ENCODE measurements at regions not wholly inside any gene's neighbourhood (a gene's known extent, or its start where the extent isn't known, plus 50 kb on each side); places are given as distances from the start of the nearest gene placed in this dataset.
"Not testable (repeated sequence)": the region's sequence is repeated elsewhere in the genome, so short reads cannot be mapped to it uniquely, and the experiment has no call there.

DNA sequence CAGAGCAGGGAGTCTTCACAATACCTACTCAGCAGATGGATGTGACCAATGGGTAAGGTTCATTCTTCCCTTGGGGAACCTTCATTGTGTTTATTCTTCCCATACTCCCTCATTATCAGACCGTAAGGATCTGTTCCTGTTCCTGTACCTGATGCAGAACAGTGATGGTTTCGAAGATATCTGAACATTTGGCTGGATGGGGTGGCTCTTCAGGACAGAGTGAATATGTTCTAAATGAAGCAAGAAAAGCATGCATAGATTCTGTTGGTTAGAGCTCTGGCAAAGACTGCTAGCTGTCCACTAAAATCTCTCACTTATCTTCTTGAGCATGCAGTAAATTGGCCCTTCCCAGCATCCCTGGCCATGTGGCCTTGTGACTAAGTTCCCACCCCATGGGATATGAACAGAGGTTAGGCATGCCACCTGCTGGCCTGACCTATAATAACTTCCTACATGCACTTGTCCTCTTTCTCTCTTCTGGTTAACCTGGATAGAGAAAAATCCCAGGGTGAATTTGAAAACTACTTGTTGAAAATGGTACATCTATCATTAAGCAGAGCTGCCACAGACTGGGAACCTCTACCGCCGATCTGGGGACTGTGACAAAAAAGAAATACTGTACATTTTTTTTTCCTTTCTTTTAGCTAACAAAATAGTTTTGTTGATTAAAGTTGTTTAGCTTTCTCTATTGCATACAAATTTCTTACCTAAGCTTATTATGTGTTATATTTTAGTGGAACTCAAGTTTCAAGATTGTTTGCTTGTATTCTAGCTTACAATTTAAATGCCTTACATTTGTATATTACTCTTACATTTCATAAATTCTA lies 60.0 kb upstream of the BANK1 start:
- DNase-seq (ENCODE audit: low spot score): peak; percentile 42

GRCh38 chr4:101727238-101727637 lies 63.3 kb upstream of the BANK1 start:
- DNase-seq (ENCODE audit: low spot score): no peak

DNA sequence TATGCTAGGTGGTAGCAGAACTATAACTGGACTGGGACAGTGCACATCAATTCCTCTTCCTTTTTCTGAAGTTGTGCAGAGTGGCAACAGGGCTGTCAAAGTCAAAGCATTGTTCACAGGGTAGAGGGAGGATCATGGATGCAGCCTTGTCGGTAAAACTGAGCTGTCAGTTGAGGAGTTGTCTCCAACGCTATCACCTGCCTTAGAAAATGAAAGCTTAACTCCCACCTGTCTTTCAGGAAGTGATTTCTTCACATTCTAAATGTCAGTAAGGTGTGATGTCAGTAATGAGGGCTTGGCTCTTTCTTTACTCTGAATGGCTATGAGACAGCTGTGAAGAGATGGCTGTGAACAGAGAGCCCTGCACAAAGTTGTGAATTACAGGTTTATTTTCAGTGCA lies 66.4 kb upstream of the BANK1 start:
- DNase-seq (ENCODE audit: low spot score): no peak

- no peak for DNase-seq (ENCODE audit: low spot score)
Observed at GRCh38 chr4:101718810-101719209, 71.7 kb upstream of the BANK1 start.

- DNase-seq (ENCODE audit: low spot score): no peak
Observed at GRCh38 chr4:101711590-101712260, 78.8 kb upstream of the BANK1 start.

- DNase-seq (ENCODE audit: low spot score): no peak
Observed at GRCh38 chr4:101710806-101711205, 79.7 kb upstream of the BANK1 start.

DNA sequence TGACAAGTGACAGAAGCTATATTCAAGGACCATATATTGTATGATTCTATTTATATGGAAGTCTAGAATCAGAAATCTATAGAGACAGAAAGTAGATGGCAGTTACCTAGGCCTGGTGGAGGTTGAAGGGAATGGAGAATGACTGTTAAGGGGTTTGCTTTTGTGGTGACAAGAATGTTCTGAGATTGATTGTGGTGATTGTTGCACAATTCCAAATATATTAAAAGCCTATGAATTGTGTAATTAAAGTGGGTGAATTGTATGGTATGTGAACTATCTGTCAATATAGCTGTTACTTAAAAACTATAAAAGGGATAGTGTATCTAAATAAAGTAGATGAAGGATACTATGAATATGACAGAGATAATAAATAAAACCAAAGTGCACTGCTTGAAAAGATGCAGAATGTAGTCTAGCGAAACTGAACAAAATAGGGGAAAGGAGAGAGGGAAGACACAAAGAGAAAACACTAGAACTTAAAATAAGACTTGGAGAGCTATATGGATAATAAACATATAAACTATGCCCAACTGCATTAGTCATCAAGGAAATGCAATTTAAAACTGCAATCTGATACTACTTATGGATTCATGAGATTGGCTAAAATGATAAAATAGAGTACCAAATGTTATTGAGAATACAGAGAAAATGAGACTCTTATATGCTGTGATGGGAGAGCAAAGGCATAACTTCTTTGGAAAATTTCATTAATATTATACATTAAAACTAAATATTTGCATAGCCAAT lies 82.1 kb upstream of the BANK1 start:
- no peak for DNase-seq (ENCODE audit: low spot score)

GRCh38 chr4:101707596-101707995 lies 82.9 kb upstream of the BANK1 start:
- no peak for DNase-seq (ENCODE audit: low spot score)

DNA sequence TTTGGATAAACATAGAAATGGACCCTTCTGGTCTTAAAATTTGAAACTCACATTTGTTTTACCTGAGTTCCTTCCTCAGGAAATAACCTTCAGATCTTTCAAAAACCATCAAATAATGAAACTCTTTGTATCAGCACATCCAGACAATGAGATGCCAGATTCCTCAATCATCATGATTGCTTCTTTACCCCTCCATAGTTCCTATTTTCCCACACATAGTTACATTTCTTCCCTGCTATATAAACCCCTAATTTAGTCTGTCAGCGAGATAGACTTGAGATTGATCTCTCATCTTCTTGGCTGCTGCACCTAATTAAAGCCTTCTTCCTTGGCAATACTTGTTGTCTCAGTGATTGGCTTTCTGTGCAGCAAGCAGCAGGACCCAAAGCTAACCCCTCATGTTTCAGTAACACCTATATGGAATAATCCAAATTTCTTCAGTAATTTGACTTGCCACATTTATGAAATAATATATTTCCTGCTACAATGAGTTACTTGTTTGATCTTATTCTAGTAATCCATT lies 83.9 kb upstream of the BANK1 start:
- DNase-seq (ENCODE audit: low spot score): no peak

DNA sequence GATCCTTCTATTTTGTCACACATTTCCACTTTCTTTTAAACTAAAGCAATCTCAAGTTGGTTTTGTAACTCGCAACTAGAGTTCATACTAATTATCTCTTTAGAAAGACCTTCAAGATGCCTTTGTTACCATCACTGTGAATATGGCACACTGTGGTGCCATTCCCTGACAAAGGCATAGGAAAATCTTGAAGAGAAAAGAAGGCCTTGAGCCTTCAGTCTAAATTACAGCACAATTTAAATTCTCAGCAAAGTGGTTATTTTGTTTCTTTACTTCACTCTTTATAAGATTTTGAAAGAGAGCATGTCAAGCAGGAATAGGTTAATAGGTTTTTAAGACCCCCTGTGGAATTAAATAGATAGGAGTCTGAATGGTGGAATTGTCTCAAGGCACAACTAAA lies 89.0 kb upstream of the BANK1 start:
- DNase-seq (ENCODE audit: low spot score): peak; percentile 7

DNA sequence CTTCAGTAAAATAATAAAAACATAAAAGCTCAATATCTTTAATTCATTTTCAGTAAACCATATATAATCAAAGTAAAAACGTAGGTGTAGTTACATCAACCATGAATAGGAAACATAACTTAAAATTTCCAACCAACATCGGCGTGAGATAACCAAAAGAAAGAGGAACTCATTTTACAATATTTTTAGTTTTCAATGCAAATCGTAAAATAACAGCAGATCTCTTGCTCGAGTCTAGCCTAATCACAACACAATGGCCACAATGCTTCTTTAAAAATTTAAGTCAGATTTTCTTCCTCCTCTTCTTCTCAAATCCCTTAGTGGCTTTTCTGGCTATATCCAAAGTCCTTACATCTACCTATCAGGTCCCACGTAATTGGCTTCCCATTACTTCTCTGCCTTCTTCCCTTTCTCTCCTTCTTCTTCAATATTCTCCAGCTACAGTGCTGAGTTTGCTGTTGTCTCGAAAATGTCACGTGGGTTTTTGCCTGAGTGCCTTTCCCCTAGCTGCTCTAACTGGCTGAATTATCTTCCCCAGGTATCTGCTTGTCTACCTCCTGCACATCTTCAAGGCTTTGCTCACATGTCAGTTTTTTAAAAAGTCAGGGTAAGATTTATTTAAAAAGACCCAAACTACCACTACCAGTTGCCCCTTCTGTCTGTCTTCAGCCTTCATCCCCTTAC lies 90.9 kb upstream of the BANK1 start:
- no peak for DNase-seq (ENCODE audit: low spot score)

DNA sequence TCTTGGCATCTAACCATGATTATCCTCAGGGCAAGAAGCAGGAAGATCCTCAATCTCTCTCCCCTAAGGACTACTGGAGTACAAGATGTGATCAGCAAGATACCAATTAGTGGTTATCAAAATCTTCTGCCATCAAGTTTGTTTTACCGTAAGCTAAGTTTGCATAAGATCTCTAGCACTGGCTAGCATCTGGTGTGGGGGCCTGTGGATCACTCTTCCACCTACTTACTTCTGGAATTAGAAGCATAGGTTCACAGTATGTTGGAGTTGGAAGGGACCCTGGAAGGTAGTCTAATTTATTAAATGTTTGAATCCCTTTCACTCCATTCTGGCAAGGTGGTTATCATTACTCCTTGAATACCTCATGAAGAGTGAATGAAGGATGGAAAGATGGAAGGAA lies 93.3 kb upstream of the BANK1 start:
- no peak for DNase-seq (ENCODE audit: low spot score)

DNA sequence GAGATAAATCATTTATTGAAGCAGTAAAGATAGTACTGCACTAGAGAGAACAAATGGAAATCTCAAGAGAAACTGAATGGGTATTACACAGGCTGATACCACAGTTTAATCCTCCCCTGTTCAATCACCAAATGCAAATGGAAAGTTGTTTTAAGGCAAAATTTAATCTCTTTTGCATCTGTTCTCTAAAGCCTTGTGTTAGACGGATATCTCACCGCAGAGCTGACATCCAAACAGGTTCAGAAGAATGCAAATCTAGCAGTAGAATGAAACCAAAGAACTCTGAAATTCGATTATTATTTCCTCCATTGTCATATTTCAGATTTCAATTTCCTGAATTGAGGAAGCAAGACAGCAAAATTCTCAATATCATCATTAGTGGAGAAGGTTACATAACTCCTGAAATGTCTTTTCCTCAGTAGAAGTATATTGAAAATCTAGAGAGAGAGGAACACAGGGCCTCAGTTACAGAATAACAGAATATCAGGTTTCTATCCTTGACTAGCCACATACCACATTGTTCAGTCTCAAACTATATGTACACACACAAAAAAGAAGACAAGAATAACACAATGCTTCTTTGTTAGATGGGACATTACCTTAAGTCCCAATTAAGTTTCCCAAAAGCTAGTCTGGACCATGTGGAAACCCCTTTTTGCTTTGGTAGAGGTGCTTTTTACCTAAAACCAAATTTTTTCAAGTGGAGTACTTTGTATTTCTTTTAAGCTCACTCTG lies 94.1 kb upstream of the BANK1 start:
- DNase-seq (ENCODE audit: low spot score): no peak

- DNase-seq (ENCODE audit: low spot score): no peak
Observed at GRCh38 chr4:101695176-101695575, 95.4 kb upstream of the BANK1 start.

DNA sequence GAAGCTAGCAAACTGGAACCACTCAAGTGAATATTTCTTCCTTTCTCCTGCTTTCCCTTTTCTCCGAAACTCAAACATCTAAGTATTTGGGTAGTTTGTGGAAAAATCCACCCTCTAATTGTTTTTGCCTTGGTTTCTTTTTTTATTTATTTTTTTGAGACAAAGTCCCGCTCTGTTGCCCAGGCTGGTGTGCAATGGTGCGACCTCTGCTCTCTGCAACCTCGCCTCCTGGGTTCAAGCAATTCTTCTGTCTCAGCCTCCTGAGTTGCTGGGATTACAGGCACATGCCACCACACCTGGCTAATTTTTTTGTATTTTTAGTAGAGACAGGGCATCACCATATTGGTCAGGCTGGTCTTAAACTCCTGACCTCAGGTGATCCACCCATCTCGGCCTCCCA lies 96.1 kb upstream of the BANK1 start:
- DNase-seq (ENCODE audit: low spot score): not testable (repeated sequence)

DNA sequence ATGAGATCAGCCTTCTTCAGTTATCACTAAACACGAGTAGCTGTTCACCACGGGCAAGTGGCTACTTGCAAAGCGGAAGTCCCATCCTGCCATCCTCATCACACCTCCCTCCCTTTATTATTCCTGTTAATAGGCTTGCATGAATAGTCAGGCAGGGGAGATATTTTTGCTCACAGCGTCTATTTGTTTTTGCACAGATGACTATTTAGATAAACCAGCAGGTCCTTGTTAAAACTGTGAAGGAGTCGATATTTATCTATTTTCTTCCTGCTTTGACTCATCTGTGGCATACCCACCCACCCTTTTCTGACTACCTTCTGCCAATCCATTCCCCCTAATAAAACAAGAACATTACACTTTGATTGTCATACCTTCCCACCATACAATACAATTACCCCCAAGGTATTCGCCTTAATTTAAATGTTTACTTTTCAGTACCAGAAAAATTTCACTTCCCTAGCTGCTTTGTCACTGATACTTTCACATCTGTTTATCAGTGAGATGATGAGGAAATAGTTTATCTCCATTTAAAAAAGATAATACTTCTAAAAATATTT lies 96.6 kb upstream of the BANK1 start:
- DNase-seq (ENCODE audit: low spot score): no peak

GRCh38 chr4:101689220-101689619 lies 101.3 kb upstream of the BANK1 start:
- DNase-seq (ENCODE audit: low spot score): no peak

GRCh38 chr4:101685126-101685525 lies 105.4 kb upstream of the BANK1 start:
- no peak for DNase-seq (ENCODE audit: low spot score)

GRCh38 chr4:101682946-101683345 lies 107.6 kb upstream of the BANK1 start:
- no peak for DNase-seq (ENCODE audit: low spot score)

GRCh38 chr4:101678180-101678579 lies 112.3 kb upstream of the BANK1 start:
- DNase-seq (ENCODE audit: low spot score): no peak

DNA sequence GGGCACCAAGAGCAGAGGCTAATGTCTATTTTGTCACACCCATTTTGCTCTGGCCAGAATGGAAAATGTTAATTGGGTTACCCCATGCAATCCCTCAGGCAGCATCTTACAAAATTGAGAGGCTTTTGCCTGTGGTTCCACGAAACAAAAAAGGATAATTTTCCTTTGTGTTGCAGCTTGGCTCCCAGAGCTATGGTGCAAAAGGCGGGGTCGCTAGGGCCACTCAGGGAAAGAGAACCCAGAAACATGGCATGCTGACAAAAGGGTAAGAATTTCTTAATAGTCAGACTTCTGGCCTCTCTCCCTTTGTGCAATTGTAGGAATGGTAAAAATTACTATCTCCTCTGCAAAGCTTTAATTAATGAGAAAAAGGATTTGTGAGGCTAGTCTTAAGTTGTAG lies 119.6 kb upstream of the BANK1 start:
- no peak for DNase-seq (ENCODE audit: low spot score)

Measured in COLO829 (cell line).